ENCODE measurements at regions not wholly inside any gene's neighbourhood (a gene's known extent, or its start where the extent isn't known, plus 50 kb on each side); places are given as distances from the start of the nearest gene placed in this dataset.

GRCh38 chr5:82340799-82341198 lies 62.6 kb upstream of the RPS23 start:
- TF ChIP-seq EZH2 (IDR thresholded peaks at IDR 0.05; ENCODE audit: insufficient read depth, low read length) (no peak), CTCF (IDR thresholded peaks at IDR 0.05; ENCODE audit: insufficient read depth, low read depth, low read length) (no peak)
- no peak for DNase-seq (ENCODE audit: low read depth)
- Histone ChIP-seq H2AFZ (ENCODE audit: low read depth, low read length) (no peak overlapping the region), H3K9ac (ENCODE audit: low read length) (no peak overlapping the region), H3K4me2 (ENCODE audit: low read length) (no peak overlapping the region), H3K4me3 (ENCODE audit: insufficient read depth, low read depth, low read length) (no peak overlapping the region), H3K79me2 (ENCODE audit: insufficient read depth, low read length) (no peaks in the 10 kb centered on the region), H3K9me3 (ENCODE audit: insufficient read depth, low read depth, low read length) (no peaks in the 10 kb centered on the region), H3K27ac (ENCODE audit: low read depth, low read length) (no peak overlapping the region), H3K4me1 (ENCODE audit: insufficient read depth, low read length) (peaks cover 5% of the 10 kb centered on the region), H3K36me3 (ENCODE audit: insufficient read depth, low read length) (no peaks in the 10 kb centered on the region), H4K20me1 (ENCODE audit: insufficient read depth, low read length) (no peaks in the 10 kb centered on the region), H3K27me3 (ENCODE audit: insufficient read depth, low read length) (no peaks in the 10 kb centered on the region)
- FAIRE-seq: no peak
- Mint-ChIP-seq H3K27ac (ENCODE audit: unreplicated experiment) (no peak overlapping the region), H3K27me3 (ENCODE audit: low read depth, unreplicated experiment) (no peaks in the 10 kb centered on the region), H3K9me3 (ENCODE audit: unreplicated experiment) (no peaks in the 10 kb centered on the region), H3K4me1 (ENCODE audit: low read depth, unreplicated experiment) (peaks cover 23% of the 10 kb centered on the region), H3K36me3 (ENCODE audit: low read depth, unreplicated experiment) (no peaks in the 10 kb centered on the region), H3K4me3 (ENCODE audit: unreplicated experiment) (no peak overlapping the region)

- Mint-ChIP-seq H3K4me1 (ENCODE audit: low read depth, unreplicated experiment) (peaks cover 33% of the 10 kb centered on the region), H3K9me3 (ENCODE audit: unreplicated experiment) (no peaks in the 10 kb centered on the region)
- no peak overlapping the region for H2AFZ ChIP-seq (ENCODE audit: low read depth, low read length)
Measured at GRCh38 chr5:82339792-82340191, 61.6 kb upstream of the RPS23 start.

More at GRCh38 chr5:82339792-82340191, 61.6 kb upstream of the RPS23 start:
- H3K9me3 ChIP-seq (ENCODE audit: insufficient read depth, low read depth, low read length): no peaks in the 10 kb centered on the region
- H3K4me3 ChIP-seq (ENCODE audit: insufficient read depth, low read depth, low read length): no peak overlapping the region
- H3K27ac ChIP-seq (ENCODE audit: low read depth, low read length): no peak overlapping the region
- H3K36me3 ChIP-seq (ENCODE audit: insufficient read depth, low read length): no peaks in the 10 kb centered on the region
- Mint-ChIP-seq H3K36me3 (ENCODE audit: low read depth, unreplicated experiment) (no peaks in the 10 kb centered on the region), H3K27me3 (ENCODE audit: low read depth, unreplicated experiment) (no peaks in the 10 kb centered on the region), H3K27ac (ENCODE audit: unreplicated experiment) (no peak overlapping the region), H3K4me3 (ENCODE audit: unreplicated experiment) (no peak overlapping the region)
- no peaks in the 10 kb centered on the region for H4K20me1 ChIP-seq (ENCODE audit: insufficient read depth, low read length)
- FAIRE-seq (no peak), DNase-seq (ENCODE audit: low read depth) (no peak)
- no peak overlapping the region for H3K4me2 ChIP-seq (ENCODE audit: low read length)
- H3K27me3 ChIP-seq (ENCODE audit: insufficient read depth, low read length): no peaks in the 10 kb centered on the region
- peaks cover 15% of the 10 kb centered on the region for H3K4me1 ChIP-seq (ENCODE audit: insufficient read depth, low read length)
- no peak overlapping the region for H3K9ac ChIP-seq (ENCODE audit: low read length)
- no peaks in the 10 kb centered on the region for H3K79me2 ChIP-seq (ENCODE audit: insufficient read depth, low read length)
- no peak for TF ChIP-seq CTCF (IDR thresholded peaks at IDR 0.05; ENCODE audit: insufficient read depth, low read depth, low read length)
- no peak for TF ChIP-seq EZH2 (IDR thresholded peaks at IDR 0.05; ENCODE audit: insufficient read depth, low read length)
